Endodermal cell (in vitro differentiated cells): ENCODE measurements at regions not wholly inside any gene's neighbourhood (a gene's known extent, or its start where the extent isn't known, plus 50 kb on each side); places are given as distances from the start of the nearest gene placed in this dataset.

Experiments used
- DNase-seq: peaks from one replicate; pipeline ENCODE4 v3.0.0-alpha.2; 2017
- H3K27ac ChIP-seq: 2 replicates; pipeline ENCODE4 v1.5.1; 2013; ENCODE audit warnings: mild to moderate bottlenecking, low read depth, low read length, moderate library complexity
- H3K27me3 ChIP-seq: 2 replicates; pipeline ENCODE4 v1.6.1; 2013; ENCODE audit warnings: mild to moderate bottlenecking, low read length, moderate library complexity; ENCODE audit not compliant: insufficient read depth, control insufficient read depth, poor library complexity, severe bottlenecking
- H3K36me3 ChIP-seq: 2 replicates; pipeline ENCODE4 v1.7.0; 2013; ENCODE audit warnings: mild to moderate bottlenecking, low read length, moderate library complexity; ENCODE audit not compliant: control insufficient read depth, insufficient read depth
- H3K4me1 ChIP-seq: one replicate; pipeline ENCODE4 v1.7.0; 2013; ENCODE audit warnings: low read length; ENCODE audit not compliant: control insufficient read depth, insufficient read depth
- H3K4me3 ChIP-seq: 2 replicates; pipeline ENCODE4 v1.5.1; 2013; ENCODE audit warnings: mild to moderate bottlenecking, low read length, moderate library complexity
- H3K9ac ChIP-seq: 2 replicates; pipeline ENCODE4 v1.6.1; 2013; ENCODE audit warnings: mild to moderate bottlenecking, low read length, moderate library complexity; ENCODE audit not compliant: poor library complexity, severe bottlenecking; ENCODE audit errors: extremely low read depth
- H3K9me3 ChIP-seq: 2 replicates; pipeline ENCODE4 v1.6.1; 2013; ENCODE audit warnings: mild to moderate bottlenecking, low read length, moderate library complexity; ENCODE audit not compliant: control insufficient read depth
- H3K27ac Mint-ChIP-seq: 2 replicates; pipeline ENCODE4 v1.8.0; 2020; ENCODE audit warnings: mixed read lengths
- H3K27me3 Mint-ChIP-seq: 2 replicates; pipeline ENCODE4 v1.8.0; 2021; ENCODE audit warnings: mild to moderate bottlenecking, mixed read lengths; ENCODE audit not compliant: insufficient read depth
- H3K36me3 Mint-ChIP-seq: 2 replicates; pipeline ENCODE4 v1.8.0; 2020; ENCODE audit warnings: low read depth, mixed read lengths
- H3K4me1 Mint-ChIP-seq: 2 replicates; pipeline ENCODE4 v1.8.0; 2020; ENCODE audit warnings: mixed read lengths
- H3K4me3 Mint-ChIP-seq: 2 replicates; pipeline ENCODE4 v1.8.0; 2020; ENCODE audit warnings: mild to moderate bottlenecking, moderate library complexity, mixed read lengths
- H3K9me3 Mint-ChIP-seq: 2 replicates; pipeline ENCODE4 v1.8.0; 2020; ENCODE audit warnings: mild to moderate bottlenecking, mixed read lengths
- WGBS, 2 experiments: methylation state at CpG; one replicate each; pipeline versions ENCODE4 v1.1.5 to v1.1.7; 2013; ENCODE audit warnings: missing lambda C conversion rate in 2 of 2, mixed read lengths in 1 of 2; ENCODE audit not compliant: insufficient coverage in 1 of 2, insufficient read length in 1 of 2; 5-methylcytosine and 5-hydroxymethylcytosine counted together
- TF ChIP-seq, protein P1 (sequence below): fragments of 200-600 bp; sonication (generic); conservative IDR thresholded peaks from 2 replicates; pipeline ENCODE4 v1.5.0; 2021; ENCODE audit warnings: antibody characterized with exemption, mild to moderate bottlenecking

- Histone ChIP-seq H3K9me3 (no peaks in the 10 kb centered on the region), H3K4me1 (no peaks in the 10 kb centered on the region), H3K27ac (no peak overlapping the region), H3K4me3 (no peak overlapping the region), H3K9ac (no peak overlapping the region), H3K36me3 (no peaks in the 10 kb centered on the region), H3K27me3 (no peaks in the 10 kb centered on the region)
- H3K36me3 Mint-ChIP-seq, result no peaks in the 10 kb centered on the region
- H3K27me3 Mint-ChIP-seq, result no peaks in the 10 kb centered on the region
- H3K9me3 Mint-ChIP-seq, result no peaks in the 10 kb centered on the region
- H3K4me1 Mint-ChIP-seq, result no peaks in the 10 kb centered on the region
- no peak overlapping the region for H3K27ac Mint-ChIP-seq
- TF ChIP-seq, protein P1, sequence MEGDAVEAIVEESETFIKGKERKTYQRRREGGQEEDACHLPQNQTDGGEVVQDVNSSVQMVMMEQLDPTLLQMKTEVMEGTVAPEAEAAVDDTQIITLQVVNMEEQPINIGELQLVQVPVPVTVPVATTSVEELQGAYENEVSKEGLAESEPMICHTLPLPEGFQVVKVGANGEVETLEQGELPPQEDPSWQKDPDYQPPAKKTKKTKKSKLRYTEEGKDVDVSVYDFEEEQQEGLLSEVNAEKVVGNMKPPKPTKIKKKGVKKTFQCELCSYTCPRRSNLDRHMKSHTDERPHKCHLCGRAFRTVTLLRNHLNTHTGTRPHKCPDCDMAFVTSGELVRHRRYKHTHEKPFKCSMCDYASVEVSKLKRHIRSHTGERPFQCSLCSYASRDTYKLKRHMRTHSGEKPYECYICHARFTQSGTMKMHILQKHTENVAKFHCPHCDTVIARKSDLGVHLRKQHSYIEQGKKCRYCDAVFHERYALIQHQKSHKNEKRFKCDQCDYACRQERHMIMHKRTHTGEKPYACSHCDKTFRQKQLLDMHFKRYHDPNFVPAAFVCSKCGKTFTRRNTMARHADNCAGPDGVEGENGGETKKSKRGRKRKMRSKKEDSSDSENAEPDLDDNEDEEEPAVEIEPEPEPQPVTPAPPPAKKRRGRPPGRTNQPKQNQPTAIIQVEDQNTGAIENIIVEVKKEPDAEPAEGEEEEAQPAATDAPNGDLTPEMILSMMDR, result no peak
- H3K4me3 Mint-ChIP-seq, result no peak overlapping the region
- WGBS, 2 experiments, result 98 to 99% methylated on average over 4 to 5 of the region's 5 CpGs
- DNase-seq, result no peak
Measured at GRCh38 chr18:28801876-28802275, 624.9 kb upstream of the CDH2 start.

GRCh38 chr18:28794459-28795245 is 617.7 kb upstream of the CDH2 start:
- Histone ChIP-seq H3K27ac (no peak overlapping the region), H3K9me3 (no peaks in the 10 kb centered on the region), H3K36me3 (no peaks in the 10 kb centered on the region), H3K9ac (no peak overlapping the region), H3K4me1 (peaks cover 25% of the 10 kb centered on the region), H3K27me3 (no peaks in the 10 kb centered on the region), H3K4me3 (peak overlapping the region; percentile 42)
- Mint-ChIP-seq H3K4me1 (peaks cover 33% of the 10 kb centered on the region), H3K27me3 (no peaks in the 10 kb centered on the region), H3K9me3 (no peaks in the 10 kb centered on the region), H3K36me3 (no peaks in the 10 kb centered on the region), H3K27ac (no peak overlapping the region), H3K4me3 (no peak overlapping the region)
- WGBS, 2 experiments, result 94 to 95% methylated on average over 5 of the region's 5 CpGs
- no peak for DNase-seq
- TF ChIP-seq, protein P1, result no peak

DNA sequence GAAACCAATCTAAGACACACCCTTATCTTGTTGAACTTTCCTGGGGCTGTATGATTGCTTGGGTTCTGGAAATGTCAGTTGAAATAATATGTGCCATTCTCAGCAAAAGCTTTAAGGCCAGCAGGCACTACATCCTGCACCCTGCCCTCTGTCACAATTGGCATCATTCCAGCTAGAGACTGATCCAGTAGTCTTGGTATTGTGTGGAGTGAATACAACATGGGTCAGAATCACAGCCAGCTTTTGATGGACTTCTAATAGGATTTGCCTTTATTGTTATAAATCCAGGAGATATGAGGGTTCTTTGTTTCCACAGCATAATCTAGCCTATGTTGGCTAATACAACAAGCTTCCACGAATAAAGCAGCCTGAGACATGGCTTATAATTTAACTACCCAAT is 617.0 kb upstream of the CDH2 start:
- Histone ChIP-seq H3K4me3 (no peak overlapping the region), H3K9me3 (no peaks in the 10 kb centered on the region), H3K9ac (no peak overlapping the region), H3K4me1 (peaks cover 25% of the 10 kb centered on the region), H3K36me3 (no peaks in the 10 kb centered on the region), H3K27me3 (no peaks in the 10 kb centered on the region), H3K27ac (no peak overlapping the region)
- Mint-ChIP-seq H3K27ac (no peak overlapping the region), H3K36me3 (no peaks in the 10 kb centered on the region), H3K9me3 (no peaks in the 10 kb centered on the region), H3K4me3 (no peak overlapping the region), H3K4me1 (peaks cover 33% of the 10 kb centered on the region), H3K27me3 (no peaks in the 10 kb centered on the region)
- 75% methylated on average over 1 of the region's 1 CpG; no CpG with 5 or more reads in 1 of the 2 experiments for WGBS, 2 experiments
- TF ChIP-seq, protein P1, result no peak
- DNase-seq, result no peak
